ENCODE measurements at regions not wholly inside any gene's neighbourhood (a gene's known extent, or its start where the extent isn't known, plus 50 kb on each side); places are given as distances from the start of the nearest gene placed in this dataset.

GRCh38 chr18:10047237-10047636 lies 133.4 kb downstream of the VAPA start:
- TF ChIP-seq EZH2 (IDR thresholded peaks at IDR 0.05): no peak
- TF ChIP-seq POLR2AphosphoS5 (IDR thresholded peaks at IDR 0.05; ENCODE audit: borderline replicate concordance, low read depth, low read length): no peak
